ENCODE measurements at regions not wholly inside any gene's neighbourhood (a gene's known extent, or its start where the extent isn't known, plus 50 kb on each side); places are given as distances from the start of the nearest gene placed in this dataset.

GRCh38 chr14:81765651-81766275, 232.1 kb upstream of the SEL1L start:
- TF ChIP-seq, protein P1, sequence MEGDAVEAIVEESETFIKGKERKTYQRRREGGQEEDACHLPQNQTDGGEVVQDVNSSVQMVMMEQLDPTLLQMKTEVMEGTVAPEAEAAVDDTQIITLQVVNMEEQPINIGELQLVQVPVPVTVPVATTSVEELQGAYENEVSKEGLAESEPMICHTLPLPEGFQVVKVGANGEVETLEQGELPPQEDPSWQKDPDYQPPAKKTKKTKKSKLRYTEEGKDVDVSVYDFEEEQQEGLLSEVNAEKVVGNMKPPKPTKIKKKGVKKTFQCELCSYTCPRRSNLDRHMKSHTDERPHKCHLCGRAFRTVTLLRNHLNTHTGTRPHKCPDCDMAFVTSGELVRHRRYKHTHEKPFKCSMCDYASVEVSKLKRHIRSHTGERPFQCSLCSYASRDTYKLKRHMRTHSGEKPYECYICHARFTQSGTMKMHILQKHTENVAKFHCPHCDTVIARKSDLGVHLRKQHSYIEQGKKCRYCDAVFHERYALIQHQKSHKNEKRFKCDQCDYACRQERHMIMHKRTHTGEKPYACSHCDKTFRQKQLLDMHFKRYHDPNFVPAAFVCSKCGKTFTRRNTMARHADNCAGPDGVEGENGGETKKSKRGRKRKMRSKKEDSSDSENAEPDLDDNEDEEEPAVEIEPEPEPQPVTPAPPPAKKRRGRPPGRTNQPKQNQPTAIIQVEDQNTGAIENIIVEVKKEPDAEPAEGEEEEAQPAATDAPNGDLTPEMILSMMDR (IDR thresholded peaks at IDR 0.05) = no peak
- TF ChIP-seq POLR2A (IDR thresholded peaks at IDR 0.05) (no peak), POLR2AphosphoS5 (IDR thresholded peaks at IDR 0.05; ENCODE audit: insufficient read depth in 1 of 2, low read depth in 1 of 2) (no peak)
- Histone ChIP-seq H3K4me3 (no peak overlapping the region), H3K4me1 (no peaks in the 10 kb centered on the region), H3K27ac (no peak overlapping the region), H3K9me3 (no peaks in the 10 kb centered on the region), H3K27me3 (no peaks in the 10 kb centered on the region), H3K36me3 (no peaks in the 10 kb centered on the region)
- intact Hi-C loops (cut with DNase I) = no loop called here
- DNase-seq (ENCODE audit: extremely low spot score in 2 of 2) = no peak

DNA sequence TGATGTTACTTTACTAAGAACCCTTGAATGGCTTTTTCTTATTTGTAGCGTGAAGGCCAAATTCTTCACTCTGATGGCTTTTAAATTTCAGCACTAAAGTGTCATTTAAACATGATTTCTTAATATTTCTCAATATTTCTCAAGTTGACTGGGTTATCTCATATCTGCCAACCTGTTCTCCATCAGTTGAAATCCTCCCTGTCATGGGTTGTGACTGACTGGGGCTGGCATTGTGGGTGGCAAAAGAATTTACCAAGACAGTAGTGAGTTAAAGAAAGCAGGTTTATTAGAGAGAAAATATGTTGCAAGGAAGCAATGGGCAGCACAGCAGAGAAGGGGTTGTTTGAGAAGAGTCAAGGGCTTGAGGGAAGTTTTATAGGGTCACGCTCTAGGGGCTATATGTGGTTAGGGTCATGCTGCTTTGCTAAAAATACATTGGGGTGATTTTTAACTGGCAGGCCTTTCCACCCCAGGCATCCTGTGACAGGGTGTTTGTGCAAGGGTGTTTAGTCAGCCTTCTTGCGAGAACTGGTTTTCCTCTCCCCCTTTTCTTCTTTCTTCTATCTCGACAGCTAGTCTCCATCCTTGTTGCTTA, 232.8 kb upstream of the SEL1L start:
- Histone ChIP-seq H3K36me3 (no peaks in the 10 kb centered on the region), H3K27ac (no peak overlapping the region), H3K4me1 (no peaks in the 10 kb centered on the region), H3K27me3 (no peaks in the 10 kb centered on the region), H3K4me3 (no peak overlapping the region), H3K9me3 (no peaks in the 10 kb centered on the region)
- TF ChIP-seq POLR2A (IDR thresholded peaks at IDR 0.05) (no peak), POLR2AphosphoS5 (IDR thresholded peaks at IDR 0.05; ENCODE audit: insufficient read depth in 1 of 2, low read depth in 1 of 2) (no peak)
- TF ChIP-seq, protein P1 (IDR thresholded peaks at IDR 0.05) = no peak
- intact Hi-C loops (cut with DNase I) = no loop called here
- DNase-seq (ENCODE audit: extremely low spot score in 2 of 2) = no peak

DNA sequence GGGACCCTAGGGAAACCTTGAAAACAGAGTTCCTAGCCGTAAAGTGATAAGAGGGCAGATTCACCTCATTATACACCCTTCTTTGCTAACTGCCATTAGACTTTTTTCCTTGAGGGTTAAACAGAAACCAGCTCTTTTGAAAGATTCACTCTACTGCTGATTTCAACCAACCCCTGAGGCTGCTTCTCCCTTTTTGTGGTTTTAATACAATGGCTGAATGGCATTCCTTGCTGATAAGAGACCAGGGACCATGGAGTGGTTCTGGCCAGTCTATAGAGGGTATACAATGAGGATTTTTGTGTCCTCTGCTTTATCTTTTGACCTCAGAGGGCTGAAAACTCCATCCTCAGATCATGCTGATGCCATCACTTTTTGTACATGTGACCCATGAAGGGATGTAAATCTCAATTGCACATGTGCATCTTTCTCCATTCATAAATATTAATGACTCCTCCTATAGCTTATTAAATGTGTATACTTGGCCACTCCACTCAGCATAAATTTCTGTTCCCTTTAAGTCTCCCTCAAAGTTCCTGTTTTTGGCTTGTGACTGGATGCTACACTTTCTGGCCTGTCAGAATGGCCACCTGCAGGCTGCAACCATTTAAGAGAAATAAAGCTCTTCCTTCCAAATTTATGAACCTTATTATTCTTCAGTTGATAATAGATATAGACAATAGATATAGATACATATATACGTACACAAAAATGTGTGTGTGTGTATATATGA, 233.8 kb upstream of the SEL1L start:
- no peaks in the 10 kb centered on the region for H3K36me3 ChIP-seq
- H3K9me3 ChIP-seq = no peaks in the 10 kb centered on the region
- intact Hi-C loops (cut with DNase I) = no loop called here
- no peak for DNase-seq (ENCODE audit: extremely low spot score in 2 of 2)
- H3K4me1 ChIP-seq = no peaks in the 10 kb centered on the region
- H3K27me3 ChIP-seq = no peaks in the 10 kb centered on the region
- H3K4me3 ChIP-seq = no peak overlapping the region
- no peak overlapping the region for H3K27ac ChIP-seq
- TF ChIP-seq, protein P1 (IDR thresholded peaks at IDR 0.05) = no peak
- TF ChIP-seq POLR2AphosphoS5 (IDR thresholded peaks at IDR 0.05; ENCODE audit: insufficient read depth in 1 of 2, low read depth in 1 of 2) (no peak), POLR2A (IDR thresholded peaks at IDR 0.05) (no peak)

DNA sequence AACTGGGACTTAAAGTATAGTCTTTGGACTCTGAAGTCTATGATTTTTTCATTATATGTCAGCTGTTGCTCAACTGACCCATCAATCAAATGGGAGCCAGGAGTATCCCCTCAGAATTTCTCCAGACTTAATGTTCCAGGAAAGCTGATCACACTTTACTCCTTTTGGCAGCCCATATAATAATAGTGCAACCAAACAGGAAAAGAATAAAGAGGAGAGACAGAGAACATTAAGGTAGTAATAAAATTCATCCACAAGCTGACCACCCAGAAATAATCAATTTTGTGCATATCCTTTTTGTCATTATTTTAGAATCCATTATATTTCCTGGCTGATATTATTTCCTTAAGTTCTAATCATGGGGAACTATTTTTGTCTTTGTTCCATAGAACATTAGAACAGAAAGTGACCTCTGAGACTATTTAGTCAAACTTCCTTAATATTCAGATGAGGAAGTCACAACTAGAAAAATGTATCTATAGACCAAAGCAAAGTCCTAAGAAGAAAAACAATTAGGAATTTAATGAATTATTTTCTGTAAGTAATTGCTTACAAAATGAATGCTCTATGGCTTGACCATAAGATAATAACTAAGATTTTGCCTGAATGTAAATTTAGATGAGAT, 238.1 kb upstream of the SEL1L start:
- intact Hi-C loops (cut with DNase I) = no loop called here
- TF ChIP-seq POLR2A (IDR thresholded peaks at IDR 0.05) (no peak), POLR2AphosphoS5 (IDR thresholded peaks at IDR 0.05; ENCODE audit: insufficient read depth in 1 of 2, low read depth in 1 of 2) (no peak)
- TF ChIP-seq, protein P1 (IDR thresholded peaks at IDR 0.05) = no peak
- Histone ChIP-seq H3K27ac (no peak overlapping the region), H3K4me1 (no peaks in the 10 kb centered on the region), H3K36me3 (no peaks in the 10 kb centered on the region), H3K27me3 (no peaks in the 10 kb centered on the region), H3K4me3 (no peak overlapping the region), H3K9me3 (no peaks in the 10 kb centered on the region)
- DNase-seq (ENCODE audit: extremely low spot score in 2 of 2) = no peak

Measured in vagina (tissue), 2 donors.